SH-SY5Y (cell line): ENCODE measurements at regions not wholly inside any gene's neighbourhood (a gene's known extent, or its start where the extent isn't known, plus 50 kb on each side); places are given as distances from the start of the nearest gene placed in this dataset.

Experiments
- GATA2 ChIP-seq: IDR thresholded peaks from 2 replicates; pipeline ENCODE4 v1.6.1; 2011; ENCODE audit warnings: mild to moderate bottlenecking, low read depth, low read length
- GATA3 ChIP-seq: IDR thresholded peaks from 2 replicates; pipeline ENCODE4 v1.6.1; 2011; ENCODE audit warnings: low read depth, mild to moderate bottlenecking, low read length, moderate library complexity

- TF ChIP-seq GATA2 (no peak), GATA3 (no peak)
These were observed 59.9 kb upstream of the RAB12 start for GRCh38 chr18:8549254-8549757.

DNA sequence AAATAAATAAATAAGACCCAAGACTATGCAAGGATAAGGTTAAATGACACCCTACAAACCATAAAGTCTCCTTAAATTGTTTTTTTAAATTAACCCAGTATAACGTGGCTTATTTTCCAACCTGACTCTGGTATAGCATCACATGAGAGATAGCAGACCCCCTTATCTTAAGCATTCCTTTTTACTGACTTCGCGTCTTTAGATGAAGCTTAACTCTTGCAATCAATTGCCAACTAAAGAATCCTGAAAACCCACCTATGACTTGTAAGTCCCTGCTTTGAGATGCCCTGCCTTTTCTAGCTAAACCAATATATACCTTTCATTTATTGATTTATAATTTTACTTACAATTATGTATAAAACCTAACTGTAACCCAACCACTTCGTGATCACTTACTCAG, 57.1 kb upstream of the RAB12 start:
- no peak for TF ChIP-seq GATA3
- no peak for TF ChIP-seq GATA2

GRCh38 chr18:8554354-8554753, 54.9 kb upstream of the RAB12 start:
- TF ChIP-seq GATA2 (no peak), GATA3 (no peak)

GRCh38 chr18:8556424-8556823, 52.8 kb upstream of the RAB12 start:
- TF ChIP-seq GATA2 (no peak), GATA3 (no peak)
